Activated CD8-positive, alpha-beta memory T cell treated with anti-CD3 and anti-CD28 coated beads, Interleukin-2, amount 10 ng/mL, durations not matched to agents 7 days and 5 days (primary cell): ENCODE measurements at regions not wholly inside any gene's neighbourhood (a gene's known extent, or its start where the extent isn't known, plus 50 kb on each side); places are given as distances from the start of the nearest gene placed in this dataset.
"Not testable (repeated sequence)": the region's sequence is repeated elsewhere in the genome, so short reads cannot be mapped to it uniquely, and the experiment has no call there.

Experiments used
- ATAC-seq: fragments of 150-1000 bp; cut with Tn5 transposase; one replicate; pipeline ENCODE4 v1.10.0; 2021; ENCODE audit warnings: moderate library complexity
- CTCF ChIA-PET: fragments of 350-600 bp; sonication (Branson Sonifier 250); formaldehyde crosslinking; loops from one replicate; lab custom pipeline; 2021; ENCODE audit warnings: antibody characterized with exemption; lab: Charles Lee
- DNase-seq: peaks from one replicate; pipeline ENCODE4 v3.0.0-alpha.2; 2020
- H3K27ac Mint-ChIP-seq: one replicate; pipeline ENCODE4 v1.8.0; 2021; ENCODE audit warnings: mild to moderate bottlenecking, mixed read lengths
- H3K27me3 Mint-ChIP-seq: one replicate; pipeline ENCODE4 v1.8.0; 2021; ENCODE audit warnings: mixed read lengths
- H3K36me3 Mint-ChIP-seq: one replicate; pipeline ENCODE4 v1.8.0; 2021; ENCODE audit warnings: mild to moderate bottlenecking, mixed read lengths
- H3K4me1 Mint-ChIP-seq: one replicate; pipeline ENCODE4 v1.8.0; 2021; ENCODE audit warnings: mixed read lengths
- H3K4me3 Mint-ChIP-seq: one replicate; pipeline ENCODE4 v1.8.0; 2021; ENCODE audit warnings: mild to moderate bottlenecking, moderate library complexity, mixed read lengths
- H3K9me3 Mint-ChIP-seq: one replicate; pipeline ENCODE4 v1.8.0; 2022; ENCODE audit warnings: low read depth, mixed read lengths

DNA sequence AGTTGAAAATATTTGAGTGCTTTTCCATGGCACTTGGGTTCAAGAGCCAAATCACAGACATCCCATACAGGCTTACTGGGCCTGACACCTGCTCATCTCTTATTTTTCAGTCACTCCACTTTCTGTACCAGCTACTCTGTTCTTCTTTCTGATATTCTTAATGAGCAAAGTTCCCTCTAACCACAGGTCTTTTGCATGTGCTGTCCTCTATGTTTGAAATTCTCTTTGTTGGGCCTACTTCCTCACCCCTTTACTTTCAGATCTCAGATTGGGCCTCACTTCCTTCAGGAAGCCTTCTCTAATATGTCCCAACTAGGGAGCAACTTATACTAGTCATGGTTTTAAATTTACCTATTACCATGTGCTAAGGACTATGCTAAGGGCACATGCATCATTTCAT, 81.8 kb upstream of the RBMS1 start:
- DNase-seq, result no peak
- Mint-ChIP-seq H3K27ac (no peak overlapping the region), H3K9me3 (peaks cover 3% of the 10 kb centered on the region), H3K36me3 (no peaks in the 10 kb centered on the region), H3K4me1 (no peaks in the 10 kb centered on the region), H3K4me3 (no peak overlapping the region), H3K27me3 (no peaks in the 10 kb centered on the region)
- CTCF ChIA-PET, result no interaction called here
- ATAC-seq, result no peak

DNA sequence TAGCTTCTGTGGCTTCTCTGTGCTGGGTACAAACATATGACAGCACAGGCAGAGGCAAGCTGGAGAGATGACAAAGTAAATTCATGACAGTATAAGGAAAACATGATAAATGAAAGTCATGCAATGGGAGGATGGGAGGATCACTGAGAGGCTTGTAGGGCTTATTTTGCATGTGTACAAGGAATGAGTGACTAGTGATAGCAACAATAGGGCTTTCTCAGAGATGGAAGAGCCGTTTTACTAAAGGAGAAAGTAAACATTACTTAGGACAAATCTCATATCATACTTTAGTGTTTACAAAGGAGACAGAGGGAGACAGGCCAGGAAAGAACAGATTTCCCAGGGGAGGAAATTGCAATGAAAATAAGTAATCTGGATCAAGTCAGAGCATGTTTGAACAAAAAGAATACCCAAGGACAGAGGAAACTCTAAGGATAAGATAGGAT, 82.5 kb upstream of the RBMS1 start:
- no peak overlapping the region for H3K27ac Mint-ChIP-seq
- CTCF ChIA-PET, result no interaction called here
- no peaks in the 10 kb centered on the region for H3K27me3 Mint-ChIP-seq
- no peaks in the 10 kb centered on the region for H3K4me1 Mint-ChIP-seq
- H3K9me3 Mint-ChIP-seq, result peaks cover 3% of the 10 kb centered on the region
- DNase-seq (no peak), ATAC-seq (no peak)
- H3K4me3 Mint-ChIP-seq, result no peak overlapping the region
- no peaks in the 10 kb centered on the region for H3K36me3 Mint-ChIP-seq

DNA sequence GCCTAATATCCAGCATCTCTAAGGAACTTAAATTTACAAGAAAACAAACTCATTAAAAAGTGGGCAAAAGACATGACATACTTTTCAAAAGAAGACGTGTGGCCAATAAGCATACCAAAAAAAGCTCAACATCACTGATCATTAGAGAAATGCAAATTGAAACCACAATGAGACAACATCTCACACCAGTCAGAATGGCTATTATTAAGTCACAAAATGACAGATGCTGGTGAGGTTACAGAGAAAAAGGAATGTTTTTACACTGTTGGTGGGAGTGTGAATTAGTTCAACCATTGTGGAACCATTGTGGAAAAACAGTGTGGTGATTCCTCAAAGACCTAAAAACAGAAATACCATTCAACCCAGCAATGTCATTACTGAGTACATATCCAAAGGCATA, 83.5 kb upstream of the RBMS1 start:
- H3K27me3 Mint-ChIP-seq, H3K4me1 Mint-ChIP-seq, H3K4me3 Mint-ChIP-seq, H3K9me3 Mint-ChIP-seq, ATAC-seq, H3K27ac Mint-ChIP-seq, H3K36me3 Mint-ChIP-seq, DNase-seq, CTCF ChIA-PET: not testable (repeated sequence)

DNA sequence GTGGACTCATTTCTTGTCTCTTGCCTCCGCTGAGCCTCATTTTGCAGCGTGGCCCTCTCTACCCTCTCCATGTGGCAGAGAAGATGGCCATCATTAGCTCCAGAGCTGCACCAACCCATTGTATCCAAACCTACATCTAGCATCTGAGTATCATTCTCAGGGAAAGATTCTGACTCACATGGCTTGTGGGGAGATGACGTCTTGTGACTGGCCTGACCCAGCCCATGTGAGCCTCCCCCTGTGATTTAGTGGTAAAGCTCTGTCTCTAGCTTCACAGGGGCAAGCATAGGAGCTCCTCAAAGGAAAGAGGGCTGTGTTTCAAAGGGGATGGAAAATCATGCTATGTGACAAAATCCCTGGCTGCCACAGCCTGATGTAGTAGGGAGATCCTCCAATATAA, 87.4 kb upstream of the RBMS1 start:
- no peak overlapping the region for H3K27ac Mint-ChIP-seq
- CTCF ChIA-PET, result no interaction called here
- DNase-seq (no peak), ATAC-seq (no peak)
- no peaks in the 10 kb centered on the region for H3K9me3 Mint-ChIP-seq
- no peaks in the 10 kb centered on the region for H3K36me3 Mint-ChIP-seq
- H3K27me3 Mint-ChIP-seq, result no peaks in the 10 kb centered on the region
- no peak overlapping the region for H3K4me3 Mint-ChIP-seq
- no peaks in the 10 kb centered on the region for H3K4me1 Mint-ChIP-seq

DNA sequence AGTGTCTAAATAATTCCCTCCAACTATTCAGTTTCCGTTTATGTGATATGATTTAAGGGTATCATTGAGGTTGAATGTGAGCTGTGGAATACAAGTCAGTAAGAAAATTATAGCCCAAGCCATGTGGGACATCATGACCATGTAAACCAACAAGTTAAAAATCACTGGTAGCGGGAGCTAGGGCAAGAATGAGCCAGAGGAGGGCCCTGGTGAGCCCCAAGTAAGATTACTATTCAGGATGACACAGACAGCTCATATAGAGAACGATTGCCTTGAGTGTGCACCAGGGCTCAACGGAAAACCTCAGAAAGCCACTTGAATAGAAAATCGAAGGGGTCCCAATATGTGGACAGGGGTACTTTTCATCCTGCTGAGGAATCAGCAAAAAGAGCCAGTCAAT, 87.8 kb upstream of the RBMS1 start:
- DNase-seq (no peak), ATAC-seq (no peak)
- H3K36me3 Mint-ChIP-seq, result no peaks in the 10 kb centered on the region
- no peaks in the 10 kb centered on the region for H3K9me3 Mint-ChIP-seq
- H3K4me3 Mint-ChIP-seq, result no peak overlapping the region
- H3K27ac Mint-ChIP-seq, result no peak overlapping the region
- CTCF ChIA-PET, result no interaction called here
- H3K4me1 Mint-ChIP-seq, result no peaks in the 10 kb centered on the region
- H3K27me3 Mint-ChIP-seq, result no peaks in the 10 kb centered on the region

DNA sequence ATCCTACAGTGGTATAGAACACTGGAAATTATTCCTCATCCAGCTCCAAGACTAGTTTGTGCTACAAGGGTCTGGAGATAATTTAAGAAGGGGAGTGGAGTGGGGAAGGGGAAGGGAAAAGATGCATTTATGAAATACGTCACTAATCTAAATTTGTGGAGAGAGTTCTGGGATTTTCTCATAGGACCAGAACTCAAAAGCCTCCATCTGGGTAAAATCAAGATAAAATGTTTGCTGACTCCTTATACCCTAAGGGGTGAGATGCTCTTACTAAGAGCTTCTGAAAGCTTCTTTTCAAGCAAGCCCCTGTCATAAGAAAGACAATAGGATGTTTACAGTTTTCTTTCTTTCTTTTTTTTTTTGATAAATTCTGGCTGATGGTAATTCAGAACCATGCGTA, 88.5 kb upstream of the RBMS1 start:
- ATAC-seq, result no peak

DNA sequence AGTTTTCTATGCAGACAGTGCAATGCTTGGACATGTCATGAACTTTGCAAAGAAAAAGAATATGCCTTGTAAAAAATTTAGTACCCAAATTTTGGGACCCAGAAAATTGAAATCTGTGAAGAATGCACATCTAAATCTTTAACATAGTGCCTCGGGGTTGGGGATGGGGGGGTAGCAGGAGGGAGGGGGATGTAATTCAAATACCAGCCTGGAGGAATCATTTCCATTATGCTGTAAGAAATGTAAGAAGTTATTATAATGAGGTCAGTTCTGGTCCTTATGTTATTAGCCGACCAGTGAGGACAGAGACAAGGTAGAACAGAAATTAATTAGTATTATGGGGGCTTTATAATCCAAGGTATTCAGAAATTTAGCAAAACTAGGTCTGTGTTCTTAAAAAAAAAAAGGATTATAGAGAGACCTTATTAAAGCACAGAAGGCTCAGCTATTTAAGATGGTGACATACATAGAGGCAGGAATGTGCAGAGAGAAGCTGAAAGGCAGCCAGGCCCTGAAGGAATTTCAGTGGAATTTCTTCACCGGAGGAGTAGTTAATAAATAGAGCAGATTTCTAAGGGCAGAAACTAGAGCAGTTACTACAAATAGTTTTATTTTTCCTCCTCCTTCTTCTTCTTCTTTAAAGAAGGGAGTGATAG, 89.0 kb upstream of the RBMS1 start:
- ATAC-seq (no peak), DNase-seq (no peak)
- CTCF ChIA-PET, result no interaction called here
- no peaks in the 10 kb centered on the region for H3K27me3 Mint-ChIP-seq
- no peaks in the 10 kb centered on the region for H3K9me3 Mint-ChIP-seq
- H3K4me1 Mint-ChIP-seq, result no peaks in the 10 kb centered on the region
- no peak overlapping the region for H3K4me3 Mint-ChIP-seq
- no peaks in the 10 kb centered on the region for H3K36me3 Mint-ChIP-seq
- no peak overlapping the region for H3K27ac Mint-ChIP-seq

More for the DNA sequence above, 88.5 kb upstream of the RBMS1 start:
- DNase-seq, result no peak
- no peaks in the 10 kb centered on the region for H3K9me3 Mint-ChIP-seq
- no peaks in the 10 kb centered on the region for H3K36me3 Mint-ChIP-seq
- H3K4me1 Mint-ChIP-seq, result no peaks in the 10 kb centered on the region
- H3K27ac Mint-ChIP-seq, result no peak overlapping the region
- CTCF ChIA-PET, result no interaction called here
- no peaks in the 10 kb centered on the region for H3K27me3 Mint-ChIP-seq
- H3K4me3 Mint-ChIP-seq, result no peak overlapping the region

DNA sequence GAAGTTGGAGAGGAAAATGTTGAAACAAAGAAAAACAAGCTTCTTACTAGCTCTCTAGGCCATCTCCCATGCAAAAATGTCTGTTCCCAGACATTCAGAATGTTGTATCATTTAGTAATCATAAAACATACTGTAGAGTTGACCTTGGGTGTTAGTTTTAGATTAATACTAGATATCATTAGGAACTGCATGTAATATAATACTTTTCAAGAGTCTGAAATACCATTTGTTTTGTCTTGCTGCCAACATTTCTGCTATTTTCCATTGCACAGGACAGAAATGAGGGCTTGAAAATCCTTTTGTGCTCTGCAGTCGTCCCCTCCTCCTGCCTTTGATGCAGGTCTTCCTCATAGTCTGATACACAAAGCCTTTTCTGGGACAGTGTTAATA, 89.5 kb upstream of the RBMS1 start:
- DNase-seq (no peak), ATAC-seq (no peak)
- CTCF ChIA-PET, result no interaction called here
- Mint-ChIP-seq H3K27me3 (no peaks in the 10 kb centered on the region), H3K9me3 (no peaks in the 10 kb centered on the region), H3K36me3 (no peaks in the 10 kb centered on the region), H3K4me1 (no peaks in the 10 kb centered on the region), H3K27ac (no peak overlapping the region), H3K4me3 (no peak overlapping the region)

DNA sequence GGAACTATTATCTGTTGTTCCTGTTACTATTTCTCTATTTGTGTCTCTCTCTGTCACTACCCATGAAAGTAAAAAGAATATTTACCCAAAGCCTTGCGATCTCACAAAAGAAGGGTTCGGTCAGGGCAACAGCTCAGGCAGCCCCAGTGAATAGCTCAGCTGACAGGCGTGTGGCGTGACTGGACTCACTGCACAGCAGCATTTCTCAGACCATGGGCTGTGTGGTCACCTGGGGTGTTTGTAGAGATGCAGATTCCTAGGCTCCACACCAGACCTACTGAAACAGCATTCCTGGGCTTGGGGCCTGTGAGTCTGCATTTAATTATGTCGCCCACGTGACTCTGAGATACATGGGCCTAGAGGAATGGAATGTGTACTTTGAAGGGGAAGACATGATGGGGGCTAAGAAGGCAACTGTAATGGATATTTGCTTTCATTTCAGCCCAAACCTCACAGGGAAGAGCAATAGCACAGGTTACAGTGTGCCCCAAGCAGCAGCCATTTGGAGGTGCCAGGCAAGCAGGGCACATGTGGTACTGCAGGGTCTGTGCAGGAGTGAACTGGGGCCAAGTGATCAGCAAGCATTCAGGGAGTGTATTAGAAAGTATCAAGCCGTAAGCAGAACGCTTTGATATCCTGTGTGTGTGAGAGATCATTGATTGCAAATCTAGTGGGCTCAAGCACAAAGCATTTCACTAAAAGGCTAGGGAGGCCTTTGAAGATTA, 90.4 kb upstream of the RBMS1 start:
- CTCF ChIA-PET, result no interaction called here
- no peaks in the 10 kb centered on the region for H3K4me1 Mint-ChIP-seq
- no peaks in the 10 kb centered on the region for H3K27me3 Mint-ChIP-seq

DNA sequence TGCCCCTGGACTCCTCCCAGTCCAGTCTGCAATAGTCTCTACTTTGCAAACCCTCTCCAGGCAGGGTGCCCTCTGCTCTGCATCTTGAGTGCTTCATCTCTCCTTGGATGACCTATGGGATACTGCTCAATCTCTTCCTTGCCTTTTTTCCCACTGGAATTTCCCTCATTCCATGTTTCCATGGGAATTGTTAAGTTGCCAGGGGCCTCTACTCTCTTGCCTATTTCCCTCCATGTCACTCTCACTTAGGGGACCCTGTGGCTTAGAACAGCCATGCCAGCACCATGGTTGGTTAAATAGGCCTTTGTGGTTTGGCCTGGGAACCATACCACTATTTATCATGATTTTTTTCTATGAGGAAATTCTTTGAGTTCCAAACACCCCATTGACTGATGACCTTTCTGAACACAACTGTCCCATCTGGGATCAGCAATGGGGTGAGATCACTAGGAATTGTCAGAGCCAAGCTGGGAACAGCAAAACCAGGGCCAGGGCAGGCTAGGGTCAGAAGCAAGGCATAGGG, 91.4 kb upstream of the RBMS1 start:
- Mint-ChIP-seq H3K27me3 (no peaks in the 10 kb centered on the region), H3K4me3 (no peak overlapping the region), H3K4me1 (no peaks in the 10 kb centered on the region), H3K36me3 (no peaks in the 10 kb centered on the region), H3K27ac (no peak overlapping the region), H3K9me3 (no peaks in the 10 kb centered on the region)
- ATAC-seq (no peak), DNase-seq (no peak)
- CTCF ChIA-PET, result no interaction called here

More for the DNA sequence above, 90.4 kb upstream of the RBMS1 start:
- DNase-seq (no peak), ATAC-seq (no peak)
- Mint-ChIP-seq H3K9me3 (no peaks in the 10 kb centered on the region), H3K36me3 (no peaks in the 10 kb centered on the region), H3K4me3 (no peak overlapping the region), H3K27ac (no peak overlapping the region)

DNA sequence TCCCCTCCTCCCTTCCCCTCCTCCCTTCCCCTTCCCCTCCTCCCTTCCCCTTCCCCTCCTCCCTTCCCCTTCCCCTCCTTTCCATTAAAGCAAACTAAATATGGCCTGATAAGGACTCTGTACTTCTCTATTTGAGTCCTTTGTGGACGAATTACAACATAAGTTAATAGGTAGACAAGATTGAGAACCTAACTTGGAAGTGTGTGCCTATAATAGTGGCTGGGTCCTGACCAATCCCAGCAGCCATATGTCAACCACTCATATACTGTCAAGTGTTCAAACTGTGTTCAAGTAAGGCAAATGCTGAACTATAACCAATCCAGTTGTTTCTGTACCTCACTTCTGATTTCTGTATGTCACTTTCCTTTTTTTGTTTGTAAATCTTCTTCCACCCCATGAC, 97.1 kb upstream of the RBMS1 start:
- no peaks in the 10 kb centered on the region for H3K4me1 Mint-ChIP-seq
- ATAC-seq (peak; percentile 27), DNase-seq (no peak)
- peaks cover 7% of the 10 kb centered on the region for H3K9me3 Mint-ChIP-seq
- no peak overlapping the region for H3K27ac Mint-ChIP-seq
- no peaks in the 10 kb centered on the region for H3K27me3 Mint-ChIP-seq
- no peak overlapping the region for H3K4me3 Mint-ChIP-seq
- CTCF ChIA-PET, result no interaction called here
- H3K36me3 Mint-ChIP-seq, result peaks cover 7% of the 10 kb centered on the region

DNA sequence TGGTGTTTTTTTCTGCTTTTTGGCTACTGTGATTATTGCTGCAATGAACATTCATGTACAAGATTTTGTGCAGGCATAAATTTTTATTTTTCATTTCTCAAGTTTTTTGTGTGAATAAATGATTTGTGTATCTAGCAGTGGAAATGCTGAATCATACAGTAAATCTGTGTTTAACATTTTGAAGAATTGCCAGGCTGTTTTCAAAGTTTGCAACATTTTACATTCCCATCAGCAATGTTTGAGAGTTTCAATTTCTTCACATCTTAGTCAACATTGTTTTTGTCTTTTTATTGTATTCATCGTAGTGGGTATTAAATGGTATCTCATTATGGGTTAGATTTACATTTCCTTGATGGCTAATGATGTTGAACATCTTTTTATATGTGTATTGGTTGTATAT, 98.8 kb upstream of the RBMS1 start:
- Mint-ChIP-seq H3K4me3 (no peak overlapping the region), H3K27me3 (no peaks in the 10 kb centered on the region), H3K27ac (no peak overlapping the region), H3K9me3 (peaks cover 7% of the 10 kb centered on the region), H3K4me1 (no peaks in the 10 kb centered on the region), H3K36me3 (peaks cover 7% of the 10 kb centered on the region)
- ATAC-seq, result no peak
- CTCF ChIA-PET, result no interaction called here
- DNase-seq, result no peak

DNA sequence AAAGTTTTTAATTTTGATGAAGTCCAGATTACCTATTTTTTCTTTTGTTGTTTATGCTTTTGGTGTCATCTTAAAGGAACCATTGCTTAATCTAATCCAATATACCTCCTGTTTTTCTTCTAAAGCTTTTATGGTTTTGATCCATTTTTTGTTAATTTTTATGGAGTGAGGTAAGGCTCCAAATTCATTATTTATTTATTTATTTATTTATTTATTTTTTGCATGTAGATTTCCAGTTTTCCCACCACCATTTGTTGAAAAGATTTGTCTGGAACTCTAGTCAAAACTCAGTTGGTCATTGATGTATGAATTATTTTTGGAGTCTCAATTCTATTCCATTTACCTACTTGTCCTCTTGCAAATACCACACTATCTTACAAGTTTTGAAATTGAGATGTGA, 99.4 kb upstream of the RBMS1 start:
- H3K4me3 Mint-ChIP-seq, result no peak overlapping the region
- H3K27ac Mint-ChIP-seq, result no peak overlapping the region
- H3K9me3 Mint-ChIP-seq, result peaks cover 7% of the 10 kb centered on the region
- no peak for DNase-seq
- peaks cover 7% of the 10 kb centered on the region for H3K36me3 Mint-ChIP-seq
- ATAC-seq, result no peak
- H3K4me1 Mint-ChIP-seq, result no peaks in the 10 kb centered on the region
- CTCF ChIA-PET, result no interaction called here
- H3K27me3 Mint-ChIP-seq, result no peaks in the 10 kb centered on the region

DNA sequence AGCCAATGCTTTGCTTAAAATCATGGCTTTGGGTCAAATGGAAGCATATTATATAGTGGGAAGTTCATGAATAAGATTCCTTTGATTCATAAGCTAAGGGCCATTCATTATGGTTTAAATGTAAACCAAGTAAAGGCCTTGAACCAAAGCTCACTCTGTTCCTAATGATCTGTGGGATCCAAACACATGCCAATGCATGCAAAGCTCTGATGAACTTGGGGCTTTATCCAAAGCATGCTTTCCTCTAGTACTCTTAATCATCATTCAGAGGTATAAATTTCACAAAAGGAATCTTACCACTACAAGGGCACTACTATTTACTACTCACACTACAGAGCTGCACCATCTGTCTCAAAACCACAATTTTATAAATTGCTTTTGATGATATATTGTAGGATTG, 102.8 kb upstream of the RBMS1 start:
- CTCF ChIA-PET, result no interaction called here
- Mint-ChIP-seq H3K36me3 (peaks cover 3% of the 10 kb centered on the region), H3K9me3 (peaks cover 4% of the 10 kb centered on the region), H3K27ac (no peak overlapping the region), H3K27me3 (no peaks in the 10 kb centered on the region), H3K4me1 (no peaks in the 10 kb centered on the region), H3K4me3 (no peak overlapping the region)
- ATAC-seq, result no peak
- no peak for DNase-seq
